ELF-1 (cell line): ENCODE measurements at regions not wholly inside any gene's neighbourhood (a gene's known extent, or its start where the extent isn't known, plus 50 kb on each side); places are given as distances from the start of the nearest gene placed in this dataset.
"Not testable (repeated sequence)": the region's sequence is repeated elsewhere in the genome, so short reads cannot be mapped to it uniquely, and the experiment has no call there.

Source experiments
- DNase-seq: peaks from one replicate; pipeline ENCODE4 v3.0.0-alpha.2; 2016; ENCODE audit warnings: low read depth, low spot score

DNA sequence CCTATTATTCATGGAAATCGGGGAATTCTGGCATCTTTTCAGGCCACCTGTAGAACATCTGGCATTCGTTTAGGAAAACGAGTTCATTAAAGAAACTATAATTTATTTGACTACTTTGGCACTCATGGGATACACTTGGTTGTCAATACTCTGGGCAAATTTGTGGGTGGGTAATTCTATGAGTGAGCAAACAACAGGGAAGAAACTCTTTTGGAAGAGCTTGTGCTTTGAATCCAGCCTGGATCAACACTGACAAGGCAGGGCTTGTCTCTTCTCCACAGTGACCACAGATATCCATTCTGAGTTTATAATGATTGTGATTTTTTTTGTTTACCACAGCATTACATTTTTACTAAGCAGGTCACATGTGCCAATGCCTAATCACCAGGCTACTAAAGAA is 394.7 kb downstream of the THBS2 start:
- no peak for DNase-seq

DNA sequence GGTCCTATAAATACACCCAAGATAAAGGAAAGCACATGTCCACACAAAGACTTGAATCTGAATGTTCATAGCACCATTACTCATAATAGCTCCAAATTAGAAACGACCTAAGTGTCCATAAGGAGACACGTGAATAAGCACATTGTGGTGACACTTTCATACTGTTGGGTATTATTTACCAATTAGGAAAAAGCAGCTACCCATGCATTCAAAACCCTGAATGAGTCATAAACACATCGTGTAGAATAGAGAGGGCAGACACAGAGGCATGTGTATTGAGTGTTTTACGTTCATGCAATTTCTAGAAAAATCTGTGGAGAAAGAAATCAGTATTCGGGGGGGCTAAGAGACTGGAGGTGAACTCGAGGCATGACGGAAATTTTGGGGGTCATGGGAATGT is 396.7 kb downstream of the THBS2 start:
- no peak for DNase-seq

- DNase-seq = no peak
Observed at GRCh38 chr6:168852376-168852884, 401.2 kb downstream of the THBS2 start.

DNA sequence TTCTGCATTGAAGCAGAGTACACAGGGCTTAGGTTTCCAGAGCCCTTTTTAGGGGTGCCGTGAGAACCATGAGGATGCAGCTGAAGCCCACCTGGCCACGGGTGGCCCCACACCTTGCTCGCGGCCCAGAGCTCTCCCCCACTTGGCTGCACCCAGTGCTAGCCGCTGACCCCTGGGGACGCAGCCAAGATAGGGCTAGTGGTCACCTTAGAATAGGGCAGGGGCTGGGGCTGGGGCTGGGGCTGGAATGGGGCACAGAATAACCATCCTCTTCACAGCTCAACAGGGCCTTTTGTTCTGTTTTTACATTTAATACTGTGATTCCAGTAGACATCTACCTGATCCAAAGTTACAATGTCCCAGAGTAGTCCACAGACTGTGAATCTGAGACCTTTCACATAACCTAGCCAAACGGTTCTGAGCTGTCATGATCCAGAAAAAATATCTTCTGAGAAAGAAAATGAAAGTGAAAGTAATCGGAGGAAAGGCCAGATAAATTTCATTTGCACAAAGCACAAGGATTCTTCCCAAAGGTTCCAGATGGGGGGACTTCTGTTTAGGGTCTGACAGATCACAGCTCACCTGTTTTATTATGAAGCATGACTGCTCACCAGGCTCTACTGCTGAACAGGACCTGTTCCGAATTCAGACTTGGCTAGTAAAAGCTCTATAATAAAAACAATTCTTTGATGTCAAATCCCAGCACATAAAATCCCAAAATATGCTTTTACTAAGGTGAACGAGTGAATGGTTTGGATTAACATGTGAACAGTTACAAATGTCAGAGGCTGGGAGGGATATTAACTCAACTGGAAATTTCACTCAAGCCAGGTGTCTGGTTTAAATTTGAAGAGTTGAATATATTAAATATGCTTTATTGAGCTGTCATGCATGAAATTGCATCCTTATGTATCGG is 401.9 kb downstream of the THBS2 start:
- no peak for DNase-seq

DNA sequence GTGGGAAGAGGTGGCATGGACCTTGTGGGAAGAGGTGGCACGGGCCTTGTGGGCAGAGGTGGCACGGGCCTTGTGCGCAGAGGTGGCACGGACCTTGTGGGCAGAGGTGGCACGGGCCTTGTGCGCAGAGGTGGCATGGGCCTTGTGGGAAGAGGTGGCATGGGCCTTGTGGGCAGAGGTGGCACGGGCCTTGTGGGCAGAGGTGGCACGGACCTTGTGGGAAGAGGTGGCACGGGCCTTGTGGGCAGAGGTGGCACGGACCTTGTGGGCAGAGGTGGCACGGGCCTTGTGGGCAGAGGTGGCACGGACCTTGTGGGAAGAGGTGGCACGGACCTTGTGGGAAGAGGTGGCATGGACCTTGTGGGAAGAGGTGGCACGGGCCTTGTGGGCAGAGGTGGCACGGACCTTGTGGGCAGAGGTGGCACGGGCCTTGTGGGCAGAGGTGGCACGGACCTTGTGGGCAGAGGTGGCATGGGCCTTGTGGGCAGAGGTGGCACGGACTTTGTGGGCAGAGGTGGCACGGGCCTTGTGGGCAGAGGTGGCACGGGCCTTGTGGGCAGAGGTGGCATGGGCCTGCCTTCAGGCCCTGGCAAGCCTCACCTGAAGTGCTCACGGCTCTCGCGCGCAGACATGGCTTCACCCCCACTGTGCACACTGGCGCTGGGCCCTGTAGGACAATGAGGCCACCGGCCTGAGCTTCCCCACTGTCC is 403.5 kb downstream of the THBS2 start:
- not testable (repeated sequence) for DNase-seq

GRCh38 chr6:168849459-168849858 is 404.2 kb downstream of the THBS2 start:
- DNase-seq = no peak

DNA sequence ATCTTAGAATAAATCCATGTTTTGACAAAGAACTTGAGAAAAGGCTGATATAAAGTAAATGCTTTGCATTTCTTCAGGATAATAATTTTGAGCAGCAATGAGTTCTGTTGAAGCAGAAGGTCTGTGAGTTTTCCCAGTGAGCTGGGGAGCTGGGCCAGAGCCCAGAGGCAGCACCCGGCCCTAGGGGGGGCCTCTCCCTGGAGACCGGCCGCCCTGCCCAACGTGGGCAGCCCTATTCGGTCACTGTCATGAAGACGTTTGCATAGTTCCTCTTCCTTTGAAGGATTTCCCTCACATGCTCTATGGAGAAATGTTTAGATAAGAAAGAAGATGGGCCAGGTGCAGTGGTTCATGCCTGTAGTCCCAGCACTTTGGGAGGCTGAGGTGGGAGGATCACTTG is 404.8 kb downstream of the THBS2 start:
- DNase-seq = no peak

DNA sequence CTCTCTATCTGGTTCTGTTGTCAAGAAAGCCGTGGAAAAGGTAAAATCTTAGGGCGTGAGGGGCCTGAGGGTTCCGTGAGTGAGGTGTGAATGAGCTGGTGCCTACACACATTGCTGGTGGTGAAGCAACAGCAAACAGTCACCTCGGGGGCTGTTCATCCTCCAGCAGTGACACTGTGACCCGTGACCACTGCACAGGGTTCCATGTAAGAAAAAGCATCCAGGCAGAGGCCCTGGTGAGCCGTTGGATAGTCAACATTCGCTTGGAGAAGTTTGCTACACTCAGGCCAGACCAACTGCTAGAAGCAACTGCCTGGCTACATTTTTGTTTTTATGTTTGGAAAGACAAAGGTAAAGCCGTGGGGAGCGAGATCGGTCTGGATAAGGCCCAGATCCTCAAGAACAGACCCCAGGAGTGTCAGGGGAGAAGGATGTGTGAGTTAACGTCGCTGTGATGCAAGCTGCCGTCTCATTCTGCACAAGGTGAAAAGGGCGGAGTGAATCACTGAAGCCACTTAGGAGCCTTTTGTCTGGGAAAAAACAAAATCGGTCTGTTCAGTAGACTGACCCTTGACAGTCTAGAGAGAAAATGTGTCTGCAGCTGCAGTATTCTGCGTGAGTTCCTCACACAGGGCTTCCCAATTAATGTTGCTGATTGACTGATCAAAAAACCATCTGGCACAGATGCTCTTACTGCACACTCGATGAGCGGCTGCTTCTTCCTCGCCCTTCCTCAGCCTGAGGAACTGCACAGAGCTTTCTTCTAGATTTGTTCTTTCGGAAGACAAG is 404.0 kb downstream of the SMOC2 start:
- DNase-seq = peak; percentile 36

DNA sequence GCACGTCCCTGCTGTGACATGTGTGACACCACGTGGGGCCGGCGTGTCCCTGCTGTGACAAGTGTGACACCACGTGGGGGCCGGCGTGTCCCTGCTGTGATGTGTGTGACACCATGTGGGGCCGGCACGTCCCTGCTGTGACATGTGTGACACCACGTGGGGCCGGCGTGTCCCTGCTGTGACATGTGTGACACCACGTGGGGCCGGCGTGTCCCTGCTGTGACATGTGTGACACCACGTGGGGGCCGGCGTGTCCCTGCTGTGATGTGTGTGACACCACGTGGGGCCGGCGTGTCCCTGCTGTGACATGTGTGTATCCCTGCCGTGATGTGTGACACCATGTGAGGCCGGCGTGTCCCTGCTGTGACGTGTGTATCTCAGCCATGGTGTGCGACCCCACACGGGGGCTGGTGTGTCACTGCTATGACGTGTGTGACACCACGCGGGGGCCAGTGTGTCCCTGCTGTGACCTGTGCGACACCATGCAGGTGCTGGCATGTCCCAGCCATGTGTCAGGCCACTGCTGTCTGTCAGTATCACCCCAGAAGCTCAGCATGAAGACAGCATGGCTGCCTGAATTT is 401.7 kb downstream of the SMOC2 start:
- DNase-seq = not testable (repeated sequence)

DNA sequence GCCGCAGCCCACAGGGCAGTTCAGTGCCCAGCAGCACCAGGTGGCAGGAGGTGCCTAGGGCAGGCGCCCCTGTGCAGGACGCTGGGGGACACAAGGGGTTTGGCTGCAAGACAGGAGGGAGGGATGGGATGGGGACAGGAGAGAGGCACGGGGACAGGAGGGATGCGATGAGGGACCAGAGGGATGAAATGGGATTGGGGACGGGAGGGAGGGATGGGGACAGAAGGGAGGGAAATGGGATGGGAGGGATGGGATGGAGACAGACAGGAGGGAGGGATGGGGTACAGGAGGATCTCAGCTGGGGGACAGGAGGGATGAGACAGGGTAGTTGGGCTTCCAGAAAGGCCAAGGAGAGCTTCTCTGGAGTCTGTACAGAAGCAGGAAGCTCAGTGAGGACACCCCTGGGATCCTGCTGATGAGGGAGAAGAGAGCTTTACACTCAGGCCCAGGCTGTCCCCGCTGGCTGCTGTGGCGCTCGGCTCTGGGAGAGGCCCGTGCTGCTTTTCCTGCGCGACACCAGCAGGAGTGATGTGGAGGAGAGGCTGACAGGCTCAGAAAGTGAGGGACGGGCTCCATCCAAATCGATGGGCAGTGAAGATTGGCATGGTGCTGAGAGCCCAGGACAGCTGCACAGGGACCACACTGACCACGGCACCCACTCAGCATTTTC is 400.8 kb downstream of the SMOC2 start:
- DNase-seq = no peak

DNA sequence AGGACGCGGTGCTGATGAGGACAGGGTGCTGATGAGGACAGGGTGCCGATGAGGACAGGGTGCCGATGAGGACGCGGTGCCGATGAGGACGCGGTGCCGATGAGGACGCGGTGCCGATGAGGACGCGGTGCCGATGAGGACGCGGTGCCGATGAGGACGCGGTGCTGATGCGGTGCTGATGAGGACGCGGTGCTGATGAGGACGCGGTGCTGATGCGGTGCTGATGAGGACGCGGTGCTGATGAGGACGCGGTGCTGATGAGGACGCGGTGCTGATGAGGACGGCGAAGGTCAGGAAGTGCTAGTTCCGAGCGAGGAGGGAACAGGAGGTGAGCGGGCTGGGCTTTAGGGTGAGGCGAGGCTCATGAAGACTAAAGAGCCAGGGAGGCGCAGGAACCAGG is 399.9 kb downstream of the SMOC2 start:
- DNase-seq = not testable (repeated sequence)

DNA sequence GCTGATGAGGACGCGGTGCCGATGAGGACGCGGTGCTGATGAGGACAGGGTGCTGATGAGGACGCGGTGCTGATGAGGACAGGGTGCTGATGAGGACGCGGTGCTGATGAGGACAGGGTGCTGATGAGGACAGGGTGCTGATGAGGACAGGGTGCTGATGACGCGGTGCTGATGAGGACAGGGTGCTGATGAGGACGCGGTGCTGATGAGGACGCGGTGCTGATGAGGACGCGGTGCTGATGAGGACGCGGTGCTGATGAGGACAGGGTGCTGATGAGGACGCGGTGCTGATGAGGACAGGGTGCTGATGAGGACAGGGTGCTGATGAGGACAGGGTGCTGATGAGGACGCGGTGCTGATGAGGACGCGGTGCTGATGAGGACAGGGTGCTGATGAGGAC is 399.3 kb downstream of the SMOC2 start:
- DNase-seq = not testable (repeated sequence)

DNA sequence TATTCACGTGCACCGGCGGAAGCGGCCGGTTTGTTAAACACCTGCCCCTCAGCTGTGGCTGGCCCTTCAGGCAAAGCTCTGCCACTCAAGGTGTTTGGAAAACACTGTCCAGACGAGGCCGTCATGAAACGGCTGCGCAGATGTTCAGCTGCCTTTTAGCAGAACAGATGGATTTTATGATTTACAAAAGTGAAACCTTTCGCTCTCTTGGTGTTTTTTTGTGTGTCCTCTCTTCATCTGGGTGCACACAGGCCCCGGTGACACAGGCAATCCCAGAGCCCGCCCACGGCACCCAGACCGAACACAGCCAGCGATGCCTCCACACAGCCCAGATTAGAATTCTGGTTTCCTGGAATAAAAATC is 397.0 kb downstream of the SMOC2 start:
- DNase-seq = peak; percentile 40

DNA sequence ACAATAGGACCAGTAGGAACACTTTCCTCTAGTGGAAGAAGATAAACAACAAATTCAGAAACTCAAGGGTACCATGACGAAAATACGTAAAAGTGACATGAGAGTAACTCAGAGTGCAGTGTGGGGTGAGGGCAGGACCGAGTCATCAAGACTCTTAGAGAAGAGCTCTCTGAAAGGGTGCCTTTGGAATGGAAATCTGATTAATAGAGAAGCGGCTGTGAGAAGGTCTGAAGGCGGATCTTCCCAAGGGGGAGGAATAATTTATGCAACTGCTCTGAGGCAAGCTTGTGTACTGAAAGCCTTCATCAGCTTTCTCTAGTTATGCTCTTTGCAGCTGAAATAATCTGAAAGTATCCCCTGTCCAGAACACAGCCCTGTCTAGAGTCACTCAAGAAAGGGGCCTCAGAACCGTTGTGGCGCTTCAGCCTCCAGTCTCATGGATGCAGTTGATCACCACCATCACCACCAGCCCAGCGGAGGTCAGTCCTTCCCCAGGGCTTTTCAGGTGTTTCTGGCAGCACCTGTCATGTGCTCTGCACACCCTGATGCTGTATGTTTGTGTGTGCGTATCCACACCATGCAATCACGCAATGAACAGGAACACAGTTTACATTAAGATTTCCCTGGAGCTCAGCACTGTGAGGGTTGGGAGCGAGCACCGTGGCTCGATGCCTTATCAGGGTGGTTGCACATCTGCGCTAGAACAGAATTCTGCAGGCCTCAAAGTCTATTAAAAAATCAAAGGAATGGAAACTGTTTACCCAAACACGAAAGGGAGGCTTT is 396.5 kb downstream of the SMOC2 start:
- DNase-seq = peak; percentile 39

- no peak for DNase-seq
Observed at GRCh38 chr6:168835991-168836390, 395.0 kb downstream of the SMOC2 start.

DNA sequence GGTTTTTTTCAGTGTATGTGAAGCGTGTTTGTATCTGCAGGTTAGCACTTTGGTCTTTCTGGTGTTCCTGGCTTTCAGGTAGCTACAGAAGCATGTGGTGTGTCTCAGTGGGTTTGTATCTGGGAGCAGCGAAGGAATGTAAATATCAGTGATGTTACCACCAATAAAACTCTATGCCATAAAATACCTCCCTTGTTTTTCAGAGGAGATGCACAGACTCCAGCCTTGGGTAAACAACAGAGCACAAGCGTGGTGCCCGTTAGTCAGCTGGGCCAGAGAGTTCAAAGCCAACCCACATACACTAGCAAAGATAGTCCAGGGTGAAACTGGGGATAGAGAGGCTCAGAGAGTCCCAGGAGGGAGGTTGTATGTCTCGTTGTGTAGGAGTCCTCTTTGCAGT is 393.8 kb downstream of the SMOC2 start:
- DNase-seq = no peak

- DNase-seq = no peak
Observed at GRCh38 chr6:168834042-168834587, 393.1 kb downstream of the SMOC2 start.

GRCh38 chr6:168828800-168829199 is 387.8 kb downstream of the SMOC2 start:
- no peak for DNase-seq

GRCh38 chr6:168828035-168828434 is 387.1 kb downstream of the SMOC2 start:
- no peak for DNase-seq

- DNase-seq = peak; percentile 27
Observed at GRCh38 chr6:168827586-168827871, 386.5 kb downstream of the SMOC2 start.
